Urinary bladder (tissue), 3 donors: ENCODE measurements at regions not wholly inside any gene's neighbourhood (a gene's known extent, or its start where the extent isn't known, plus 50 kb on each side); places are given as distances from the start of the nearest gene placed in this dataset.

Experiments used
- DNase-seq: peaks from one replicate; pipeline ENCODE4 v3.0.0-alpha.2; 2015; ENCODE audit errors: extremely low spot score
- H3K27ac ChIP-seq: one replicate; pipeline ENCODE4 v1.5.1; 2013; ENCODE audit warnings: low read depth, mild to moderate bottlenecking, moderate library complexity
- H3K36me3 ChIP-seq: one replicate; pipeline ENCODE4 v1.6.1; 2013; ENCODE audit warnings: mild to moderate bottlenecking, moderate library complexity; ENCODE audit not compliant: insufficient read depth
- H3K4me1 ChIP-seq: one replicate; pipeline ENCODE4 v1.6.1; 2013; ENCODE audit warnings: mild to moderate bottlenecking, moderate library complexity; ENCODE audit not compliant: insufficient read depth
- H3K4me3 ChIP-seq: one replicate; pipeline ENCODE4 v1.5.1; 2013; ENCODE audit warnings: low read depth, low read length
- WGBS: extraction: QIAGEN DNeasy Blood & Tissue Kit; methylation state at CpG from one replicate; pipeline ENCODE4 v1.1.7; 2013; 5-methylcytosine and 5-hydroxymethylcytosine counted together
- donor health status: healthy with polysubstance abuse.
- donor health status: healthy.

- Histone ChIP-seq H3K4me1 (no peaks in the 10 kb centered on the region), H3K36me3 (no peaks in the 10 kb centered on the region), H3K4me3 (no peak overlapping the region), H3K27ac (no peak overlapping the region)
- 28% methylated on average over 2 of the region's 2 CpGs for WGBS
- DNase-seq, result no peak
Observed at GRCh38 chr16:49011901-49012300, 269.7 kb downstream of the CBLN1 start.

- Histone ChIP-seq H3K4me1 (no peaks in the 10 kb centered on the region), H3K4me3 (no peak overlapping the region), H3K27ac (no peak overlapping the region), H3K36me3 (no peaks in the 10 kb centered on the region)
- WGBS, result 85% methylated on average over 7 of the region's 7 CpGs
- no peak for DNase-seq
Observed at GRCh38 chr16:49010879-49011278, 270.8 kb downstream of the CBLN1 start.

- no peak for DNase-seq
- Histone ChIP-seq H3K4me1 (no peaks in the 10 kb centered on the region), H3K4me3 (no peak overlapping the region), H3K27ac (no peak overlapping the region), H3K36me3 (no peaks in the 10 kb centered on the region)
- 75% methylated on average over 8 of the region's 8 CpGs for WGBS
Observed at GRCh38 chr16:49010396-49010795, 271.2 kb downstream of the CBLN1 start.

GRCh38 chr16:49009204-49009603 is 272.4 kb downstream of the CBLN1 start:
- no peak overlapping the region for H3K27ac ChIP-seq
- WGBS, result 86% methylated on average over 1 of the region's 1 CpG

GRCh38 chr16:49003992-49004391 is 277.6 kb downstream of the CBLN1 start:
- H3K27ac ChIP-seq, result no peak overlapping the region
- WGBS, result 30% methylated on average over 4 of the region's 4 CpGs
- no peaks in the 10 kb centered on the region for H3K4me1 ChIP-seq
- no peak overlapping the region for H3K4me3 ChIP-seq
- H3K36me3 ChIP-seq, result no peaks in the 10 kb centered on the region
- no peak for DNase-seq

More at GRCh38 chr16:49009204-49009603, 272.4 kb downstream of the CBLN1 start:
- no peaks in the 10 kb centered on the region for H3K4me1 ChIP-seq
- H3K36me3 ChIP-seq, result no peaks in the 10 kb centered on the region
- no peak overlapping the region for H3K4me3 ChIP-seq
- DNase-seq, result no peak

- H3K4me3 ChIP-seq, result no peak overlapping the region
- H3K27ac ChIP-seq, result no peak overlapping the region
- no peaks in the 10 kb centered on the region for H3K36me3 ChIP-seq
- no peak for DNase-seq
- H3K4me1 ChIP-seq, result no peaks in the 10 kb centered on the region
- WGBS, result 70% methylated on average over 2 of the region's 2 CpGs
Observed at GRCh38 chr16:49003022-49003421, 278.6 kb downstream of the CBLN1 start.

- no peaks in the 10 kb centered on the region for H3K4me1 ChIP-seq
- WGBS, result 34% methylated on average over 10 of the region's 10 CpGs
- H3K36me3 ChIP-seq, result no peaks in the 10 kb centered on the region
- no peak for DNase-seq
- no peak overlapping the region for H3K27ac ChIP-seq
- no peak overlapping the region for H3K4me3 ChIP-seq
Observed at GRCh38 chr16:49000594-49000993, 281.0 kb downstream of the CBLN1 start.

- H3K4me3 ChIP-seq, result no peak overlapping the region
- 20% methylated on average over 5 of the region's 5 CpGs for WGBS
- H3K4me1 ChIP-seq, result no peaks in the 10 kb centered on the region
- no peak for DNase-seq
- no peak overlapping the region for H3K27ac ChIP-seq
- H3K36me3 ChIP-seq, result no peaks in the 10 kb centered on the region
Observed at GRCh38 chr16:48999508-48999907, 282.1 kb downstream of the CBLN1 start.

- Histone ChIP-seq H3K27ac (no peak overlapping the region), H3K4me3 (no peak overlapping the region), H3K36me3 (no peaks in the 10 kb centered on the region), H3K4me1 (no peaks in the 10 kb centered on the region)
- DNase-seq, result no peak
- 53% methylated on average over 6 of the region's 6 CpGs for WGBS
Observed at GRCh38 chr16:48999044-48999443, 282.6 kb downstream of the CBLN1 start.

GRCh38 chr16:48997946-48998345 is 283.7 kb downstream of the CBLN1 start:
- Histone ChIP-seq H3K4me1 (no peaks in the 10 kb centered on the region), H3K27ac (no peak overlapping the region), H3K36me3 (no peaks in the 10 kb centered on the region), H3K4me3 (no peak overlapping the region)
- WGBS, result 89% methylated on average over 3 of the region's 3 CpGs
- DNase-seq, result no peak

GRCh38 chr16:48997081-48997615 is 284.5 kb downstream of the CBLN1 start:
- Histone ChIP-seq H3K27ac (no peak overlapping the region), H3K36me3 (no peaks in the 10 kb centered on the region), H3K4me1 (no peaks in the 10 kb centered on the region), H3K4me3 (no peak overlapping the region)
- 84% methylated on average over 8 of the region's 8 CpGs for WGBS
- DNase-seq, result no peak

- DNase-seq, result no peak
- Histone ChIP-seq H3K36me3 (no peaks in the 10 kb centered on the region), H3K27ac (no peak overlapping the region), H3K4me3 (no peak overlapping the region), H3K4me1 (no peaks in the 10 kb centered on the region)
- 94% methylated on average over 2 of the region's 2 CpGs for WGBS
Observed at GRCh38 chr16:48978501-48978900, 303.1 kb downstream of the CBLN1 start.

- H3K36me3 ChIP-seq, result no peaks in the 10 kb centered on the region
- DNase-seq, result no peak
- H3K4me1 ChIP-seq, result no peaks in the 10 kb centered on the region
- H3K27ac ChIP-seq, result no peak overlapping the region
- 92% methylated on average over 4 of the region's 4 CpGs for WGBS
- H3K4me3 ChIP-seq, result no peak overlapping the region
Observed at GRCh38 chr16:48972236-48972635, 309.4 kb downstream of the CBLN1 start.

- no peak overlapping the region for H3K4me3 ChIP-seq
- WGBS, result 72% methylated on average over 4 of the region's 4 CpGs
- no peaks in the 10 kb centered on the region for H3K36me3 ChIP-seq
- H3K27ac ChIP-seq, result no peak overlapping the region
- peak; percentile 8 for DNase-seq
- no peaks in the 10 kb centered on the region for H3K4me1 ChIP-seq
Observed at GRCh38 chr16:48971571-48972077, 310.0 kb downstream of the CBLN1 start.

GRCh38 chr16:48970216-48970615 is 311.4 kb downstream of the CBLN1 start:
- 91% methylated on average over 7 of the region's 7 CpGs for WGBS
- H3K27ac ChIP-seq, result no peak overlapping the region
- H3K4me1 ChIP-seq, result no peaks in the 10 kb centered on the region
- H3K4me3 ChIP-seq, result no peak overlapping the region
- H3K36me3 ChIP-seq, result no peaks in the 10 kb centered on the region
- DNase-seq, result no peak
